Gastrocnemius medialis (tissue), 4 donors: ENCODE measurements at regions not wholly inside any gene's neighbourhood (a gene's known extent, or its start where the extent isn't known, plus 50 kb on each side); places are given as distances from the start of the nearest gene placed in this dataset.

Source experiments
- ATAC-seq, 2 donors: fragments of 150-250 bp; one replicate each; pipeline ENCODE4 v1.9.1; 2016
- DNase-seq, 2 donors: peaks; one replicate each; pipeline ENCODE4 v3.0.0-alpha.2; 2019
- H3K27ac ChIP-seq, 4 donors: fragments of 200-600 bp; sonication (generic); 1 replicate in 1 of 4; 2 replicates in 3 of 4; pipeline ENCODE4 v1.5.1; 2016 to 2018; ENCODE audit warnings: mild to moderate bottlenecking in 2 of 4, moderate library complexity in 1 of 4
- H3K27me3 ChIP-seq, 3 donors: fragments of 200-600 bp; sonication (generic) in 2 of 3; 1 replicate in 1 of 3; 2 replicates in 2 of 3; pipeline versions ENCODE4 v1.5.1 to v1.6.0; 2016 to 2019; ENCODE audit warnings: mild to moderate bottlenecking in 1 of 3, moderate library complexity in 1 of 3
- H3K36me3 ChIP-seq, 2 donors: fragments of 200-600 bp; sonication (generic) in 1 of 2; one replicate each; pipeline ENCODE4 v1.5.1; 2017 to 2018
- H3K4me1 ChIP-seq, 2 donors: fragments of 200-600 bp; sonication (generic) in 1 of 2; one replicate each; pipeline ENCODE4 v1.5.1; 2016 to 2017; ENCODE audit warnings: mild to moderate bottlenecking in 2 of 2
- H3K4me3 ChIP-seq, 4 donors: fragments of 200-600 bp; sonication (generic) in 3 of 4; 1 replicate in 1 of 4; 2 replicates in 3 of 4; pipeline ENCODE4 v1.5.1; 2016 to 2019; ENCODE audit warnings: mild to moderate bottlenecking in 2 of 4
- H3K9me3 ChIP-seq, 3 donors: fragments of 200-600 bp; sonication (generic) in 2 of 3; 1 replicate in 1 of 3; 2 replicates in 2 of 3; pipeline ENCODE4 v1.5.1; 2016 to 2019
- POLR2A ChIP-seq, 2 donors: fragments of 450-650 bp; IDR thresholded peaks; one replicate each; pipeline ENCODE4 v1.6.1; 2017; ENCODE audit warnings: antibody characterized with exemption in 2 of 2, mild to moderate bottlenecking in 2 of 2, moderate library complexity in 2 of 2
- in situ Hi-C, 4 donors: fragments of 200-750 bp; cut with MboI; loops; one replicate each; pipeline versions ENCODE4 v1.15.0 to v1.8.0; 2017; ENCODE audit warnings: low sequenced_read_pairs in 4 of 4
- intact Hi-C: fragments of 100-400 bp; cut with DNase I; formaldehyde crosslinking; loops from one replicate; pipeline ENCODE4 v1.15.1; 2023; ENCODE audit warnings: low total_unique reads
- TF ChIP-seq, protein P1 (sequence below), 5 experiments: fragments of 450-650 bp in 3 of 5; fragments of 200-600 bp in 2 of 5; sonication (generic) in 2 of 5; IDR thresholded peaks in 4 of 5; conservative IDR thresholded peaks in 1 of 5; 1 replicate in 4 of 5; 2 replicates in 1 of 5; pipeline ENCODE4 v1.5.1; 2016 to 2019; ENCODE audit warnings: antibody characterized with exemption in 5 of 5, mild to moderate bottlenecking in 3 of 5, moderate library complexity in 3 of 5

DNA sequence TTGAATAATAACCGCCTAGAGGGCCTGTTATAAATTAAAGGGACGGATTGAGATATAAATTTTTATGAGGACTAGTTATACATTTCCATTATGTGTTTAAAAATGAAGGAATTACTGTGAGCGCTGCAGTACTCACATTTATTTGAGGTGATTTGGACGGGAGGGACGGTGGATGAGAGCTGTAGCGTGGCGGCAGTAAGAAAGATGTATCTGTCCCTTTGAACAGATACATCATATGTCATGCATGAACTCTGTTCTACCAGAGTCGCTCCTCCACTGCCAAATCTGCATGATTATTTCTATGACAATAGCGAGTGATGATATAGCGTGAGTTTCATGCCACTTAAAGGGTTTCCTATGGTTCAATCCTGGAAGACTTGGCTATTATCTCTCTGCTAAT is 538.8 kb downstream of the MCTP2 start:
- Histone ChIP-seq H3K4me3 (no peak overlapping the region), H3K36me3 (no peaks in the 10 kb centered on the region), H3K4me1 (no peaks in the 10 kb centered on the region), H3K27me3 (no peaks in the 10 kb centered on the region), H3K27ac (no peak overlapping the region), H3K9me3 (no peaks in the 10 kb centered on the region)
- TF ChIP-seq, protein P1, sequence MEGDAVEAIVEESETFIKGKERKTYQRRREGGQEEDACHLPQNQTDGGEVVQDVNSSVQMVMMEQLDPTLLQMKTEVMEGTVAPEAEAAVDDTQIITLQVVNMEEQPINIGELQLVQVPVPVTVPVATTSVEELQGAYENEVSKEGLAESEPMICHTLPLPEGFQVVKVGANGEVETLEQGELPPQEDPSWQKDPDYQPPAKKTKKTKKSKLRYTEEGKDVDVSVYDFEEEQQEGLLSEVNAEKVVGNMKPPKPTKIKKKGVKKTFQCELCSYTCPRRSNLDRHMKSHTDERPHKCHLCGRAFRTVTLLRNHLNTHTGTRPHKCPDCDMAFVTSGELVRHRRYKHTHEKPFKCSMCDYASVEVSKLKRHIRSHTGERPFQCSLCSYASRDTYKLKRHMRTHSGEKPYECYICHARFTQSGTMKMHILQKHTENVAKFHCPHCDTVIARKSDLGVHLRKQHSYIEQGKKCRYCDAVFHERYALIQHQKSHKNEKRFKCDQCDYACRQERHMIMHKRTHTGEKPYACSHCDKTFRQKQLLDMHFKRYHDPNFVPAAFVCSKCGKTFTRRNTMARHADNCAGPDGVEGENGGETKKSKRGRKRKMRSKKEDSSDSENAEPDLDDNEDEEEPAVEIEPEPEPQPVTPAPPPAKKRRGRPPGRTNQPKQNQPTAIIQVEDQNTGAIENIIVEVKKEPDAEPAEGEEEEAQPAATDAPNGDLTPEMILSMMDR (IDR thresholded peaks at IDR 0.05 in 4 of 5, conservative IDR thresholded peaks at IDR 0.05 in 1 of 5): no peak
- no peak for TF ChIP-seq POLR2A (IDR thresholded peaks at IDR 0.05)
- ATAC-seq (no peak), DNase-seq (no peak)
- intact Hi-C loops: no loop called here
- in situ Hi-C loops: no loop called here

DNA sequence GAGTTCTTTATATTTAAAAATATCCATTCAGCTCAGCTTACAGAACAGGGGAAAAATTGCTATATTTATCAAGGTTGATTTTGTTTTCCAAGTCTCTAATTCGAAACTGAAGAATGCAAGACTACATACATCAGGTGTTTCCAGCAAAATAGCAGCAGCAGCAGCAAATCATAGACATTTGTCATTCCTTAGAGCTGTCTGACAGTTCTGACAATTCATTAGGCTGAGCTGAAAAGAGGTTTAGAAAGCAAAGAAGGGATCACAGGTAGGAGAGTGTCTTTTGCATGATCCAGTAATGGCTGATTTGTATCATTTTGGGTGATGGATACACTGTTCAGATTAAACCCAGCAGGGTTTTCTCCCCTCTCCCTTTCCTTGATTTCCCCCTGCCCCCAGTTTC is 545.7 kb downstream of the MCTP2 start:
- Histone ChIP-seq H3K27me3 (no peaks in the 10 kb centered on the region), H3K4me3 (no peak overlapping the region), H3K27ac (no peak overlapping the region), H3K4me1 (no peaks in the 10 kb centered on the region), H3K9me3 (no peaks in the 10 kb centered on the region), H3K36me3 (no peaks in the 10 kb centered on the region)
- in situ Hi-C loops: no loop called here
- TF ChIP-seq POLR2A (IDR thresholded peaks at IDR 0.05): no peak
- TF ChIP-seq, protein P1 (IDR thresholded peaks at IDR 0.05 in 4 of 5, conservative IDR thresholded peaks at IDR 0.05 in 1 of 5): no peak
- DNase-seq: no peak
- no peak for ATAC-seq
- intact Hi-C loops: no loop called here

DNA sequence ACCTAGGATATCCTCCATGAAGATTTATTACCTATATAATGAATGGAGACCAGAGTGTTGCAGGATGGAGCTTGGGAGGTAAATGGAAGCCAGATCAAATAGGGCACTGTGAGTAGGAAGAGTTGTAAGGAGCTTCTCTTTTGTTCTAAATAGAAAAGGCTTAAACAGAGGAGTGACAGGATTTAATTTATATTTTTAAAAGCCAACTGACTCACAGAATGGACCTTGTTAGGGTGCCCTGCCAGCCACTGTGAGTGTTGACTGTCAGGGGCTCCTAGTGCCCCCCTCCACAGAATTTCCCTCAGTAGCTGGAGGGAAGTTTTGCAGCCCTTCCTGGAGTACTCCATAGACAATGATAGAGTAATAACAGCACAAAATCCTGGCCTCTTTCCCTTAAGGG is 547.5 kb downstream of the MCTP2 start:
- intact Hi-C loops: no loop called here
- H3K4me3 ChIP-seq: no peak overlapping the region
- DNase-seq: no peak
- H3K4me1 ChIP-seq: no peaks in the 10 kb centered on the region
- H3K27ac ChIP-seq: no peak overlapping the region
- in situ Hi-C loops: no loop called here
- TF ChIP-seq POLR2A (IDR thresholded peaks at IDR 0.05): no peak
- H3K36me3 ChIP-seq: no peaks in the 10 kb centered on the region
- no peak for ATAC-seq
- no peaks in the 10 kb centered on the region for H3K9me3 ChIP-seq
- H3K27me3 ChIP-seq: no peaks in the 10 kb centered on the region

DNA sequence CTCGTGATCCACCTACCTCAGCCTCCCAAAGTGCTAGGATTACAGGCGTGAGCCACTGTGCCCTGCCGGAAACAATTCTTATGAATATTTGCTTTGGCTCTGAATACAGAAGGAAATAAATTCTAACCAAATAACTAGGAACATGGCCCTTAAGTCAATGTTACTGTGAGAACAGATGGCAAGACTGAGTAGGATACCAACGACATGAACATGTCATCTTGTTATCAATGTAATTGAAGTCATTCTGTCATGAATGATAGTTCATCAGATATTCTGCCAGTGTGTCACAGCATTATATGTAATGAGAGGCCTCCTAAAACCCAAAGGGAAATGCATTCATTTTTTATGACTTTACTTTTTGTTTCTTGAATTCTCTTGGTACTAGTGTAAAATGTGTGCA is 548.8 kb downstream of the MCTP2 start:
- Histone ChIP-seq H3K27ac (no peak overlapping the region), H3K36me3 (no peaks in the 10 kb centered on the region), H3K9me3 (no peaks in the 10 kb centered on the region), H3K4me3 (no peak overlapping the region), H3K27me3 (no peaks in the 10 kb centered on the region), H3K4me1 (no peaks in the 10 kb centered on the region)
- TF ChIP-seq, protein P1 (IDR thresholded peaks at IDR 0.05 in 4 of 5, conservative IDR thresholded peaks at IDR 0.05 in 1 of 5): no peak
- no peak for TF ChIP-seq POLR2A (IDR thresholded peaks at IDR 0.05)
- ATAC-seq: no peak
- DNase-seq: no peak
- intact Hi-C loops (no loop called here), in situ Hi-C loops (no loop called here)

DNA sequence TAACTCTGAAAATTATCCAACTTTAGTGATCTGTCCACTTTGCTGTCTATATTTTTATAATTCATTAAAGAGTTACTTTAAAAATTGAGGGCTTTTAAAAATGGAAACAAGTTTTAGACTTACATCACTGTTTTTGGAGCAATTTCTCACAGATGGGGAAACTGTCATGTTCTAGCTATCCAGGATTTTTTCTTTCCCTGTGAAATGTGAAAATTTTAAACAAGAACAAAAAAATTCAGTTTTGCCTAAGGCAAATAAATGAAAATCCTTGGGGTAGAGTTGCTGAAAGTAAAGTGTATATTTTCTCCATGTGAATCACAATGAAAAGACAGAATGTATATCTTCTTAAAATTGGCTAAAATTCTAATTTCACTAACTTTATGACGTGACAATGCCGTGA is 553.7 kb downstream of the MCTP2 start:
- Histone ChIP-seq H3K9me3 (no peaks in the 10 kb centered on the region), H3K4me3 (no peak overlapping the region), H3K4me1 (no peaks in the 10 kb centered on the region), H3K36me3 (no peaks in the 10 kb centered on the region), H3K27me3 (no peaks in the 10 kb centered on the region), H3K27ac (no peak overlapping the region)
- in situ Hi-C loops (no loop called here), intact Hi-C loops (no loop called here)
- ATAC-seq (no peak), DNase-seq (no peak)
- no peak for TF ChIP-seq POLR2A (IDR thresholded peaks at IDR 0.05)
- TF ChIP-seq, protein P1 (IDR thresholded peaks at IDR 0.05 in 4 of 5, conservative IDR thresholded peaks at IDR 0.05 in 1 of 5): no peak
